ENCODE measurements at regions not wholly inside any gene's neighbourhood (a gene's known extent, or its start where the extent isn't known, plus 50 kb on each side); places are given as distances from the start of the nearest gene placed in this dataset.

DNA sequence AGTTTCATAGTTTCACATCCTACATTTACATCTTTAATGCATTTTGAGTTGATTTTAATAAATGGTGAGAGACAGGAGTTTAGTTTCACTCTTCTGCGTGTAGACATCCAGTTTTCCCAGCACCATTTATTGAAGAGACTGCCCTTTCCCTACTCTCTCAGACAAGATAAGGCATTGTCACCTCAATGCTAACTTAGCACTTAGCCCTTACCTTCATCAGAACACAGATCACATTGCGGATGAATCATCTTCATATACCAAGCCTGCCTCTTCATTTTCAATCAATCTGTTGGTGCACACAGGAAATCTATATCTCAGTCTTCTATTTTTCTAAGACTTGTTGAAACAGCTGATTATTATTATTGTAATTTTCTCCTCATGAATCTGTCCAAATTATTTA, 396.6 kb upstream of the NBEA start:
- Histone ChIP-seq H3K79me2 (ENCODE audit: insufficient read depth, low read length) (no peaks in the 10 kb centered on the region), H3K4me1 (ENCODE audit: control insufficient read depth in 1 of 2, insufficient read depth in 2 of 2, low read length in 2 of 2) (no peaks in the 10 kb centered on the region), H3K27me3 (ENCODE audit: insufficient read depth, low read length) (no peaks in the 10 kb centered on the region), H2AFZ (ENCODE audit: low read depth, low read length, poor library complexity, severe bottlenecking) (no peak overlapping the region), H3K36me3 (ENCODE audit: control insufficient read depth in 1 of 2, insufficient read depth in 2 of 2, low read length in 2 of 2) (no peaks in the 10 kb centered on the region), H3K9me2 (ENCODE audit: insufficient read depth) (no peaks in the 10 kb centered on the region), H3K9me3 (ENCODE audit: control insufficient read depth in 1 of 2, insufficient read depth in 1 of 2, low read depth in 1 of 2, low read length in 2 of 2) (no peaks in the 10 kb centered on the region), H3K4me3 (replicated peaks in 1 of 2; ENCODE audit: low read depth in 1 of 2, low read length in 2 of 2) (no peak overlapping the region), H3K27ac (ENCODE audit: low read depth, low read length) (no peak overlapping the region), H3K4me2 (ENCODE audit: low read length) (no peak overlapping the region), H3K9ac (ENCODE audit: low read length) (no peak overlapping the region), H4K20me1 (ENCODE audit: insufficient read depth) (no peaks in the 10 kb centered on the region)
- TF ChIP-seq CEBPB (IDR thresholded peaks at IDR 0.05; ENCODE audit: low read depth) (no peak), POLR2AphosphoS5 (IDR thresholded peaks at IDR 0.05; ENCODE audit: low read depth, low read length) (no peak), SIN3A (IDR thresholded peaks at IDR 0.05; ENCODE audit: low read depth) (no peak), YY1 (IDR thresholded peaks at IDR 0.05; ENCODE audit: extremely low read depth, insufficient replicate concordance, low read depth, low read length) (no peak), ZFX (IDR thresholded peaks at IDR 0.05) (no peak), JUND (IDR thresholded peaks at IDR 0.05) (no peak), SRF (IDR thresholded peaks at IDR 0.05; ENCODE audit: low read depth) (no peak)
- TF ChIP-seq, protein P1, sequence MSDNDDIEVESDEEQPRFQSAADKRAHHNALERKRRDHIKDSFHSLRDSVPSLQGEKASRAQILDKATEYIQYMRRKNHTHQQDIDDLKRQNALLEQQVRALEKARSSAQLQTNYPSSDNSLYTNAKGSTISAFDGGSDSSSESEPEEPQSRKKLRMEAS (IDR thresholded peaks at IDR 0.05), result no peak
- TF ChIP-seq, protein P2, sequence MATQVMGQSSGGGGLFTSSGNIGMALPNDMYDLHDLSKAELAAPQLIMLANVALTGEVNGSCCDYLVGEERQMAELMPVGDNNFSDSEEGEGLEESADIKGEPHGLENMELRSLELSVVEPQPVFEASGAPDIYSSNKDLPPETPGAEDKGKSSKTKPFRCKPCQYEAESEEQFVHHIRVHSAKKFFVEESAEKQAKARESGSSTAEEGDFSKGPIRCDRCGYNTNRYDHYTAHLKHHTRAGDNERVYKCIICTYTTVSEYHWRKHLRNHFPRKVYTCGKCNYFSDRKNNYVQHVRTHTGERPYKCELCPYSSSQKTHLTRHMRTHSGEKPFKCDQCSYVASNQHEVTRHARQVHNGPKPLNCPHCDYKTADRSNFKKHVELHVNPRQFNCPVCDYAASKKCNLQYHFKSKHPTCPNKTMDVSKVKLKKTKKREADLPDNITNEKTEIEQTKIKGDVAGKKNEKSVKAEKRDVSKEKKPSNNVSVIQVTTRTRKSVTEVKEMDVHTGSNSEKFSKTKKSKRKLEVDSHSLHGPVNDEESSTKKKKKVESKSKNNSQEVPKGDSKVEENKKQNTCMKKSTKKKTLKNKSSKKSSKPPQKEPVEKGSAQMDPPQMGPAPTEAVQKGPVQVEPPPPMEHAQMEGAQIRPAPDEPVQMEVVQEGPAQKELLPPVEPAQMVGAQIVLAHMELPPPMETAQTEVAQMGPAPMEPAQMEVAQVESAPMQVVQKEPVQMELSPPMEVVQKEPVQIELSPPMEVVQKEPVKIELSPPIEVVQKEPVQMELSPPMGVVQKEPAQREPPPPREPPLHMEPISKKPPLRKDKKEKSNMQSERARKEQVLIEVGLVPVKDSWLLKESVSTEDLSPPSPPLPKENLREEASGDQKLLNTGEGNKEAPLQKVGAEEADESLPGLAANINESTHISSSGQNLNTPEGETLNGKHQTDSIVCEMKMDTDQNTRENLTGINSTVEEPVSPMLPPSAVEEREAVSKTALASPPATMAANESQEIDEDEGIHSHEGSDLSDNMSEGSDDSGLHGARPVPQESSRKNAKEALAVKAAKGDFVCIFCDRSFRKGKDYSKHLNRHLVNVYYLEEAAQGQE (IDR thresholded peaks at IDR 0.05; ENCODE audit: low read depth), result no peak
- TF ChIP-seq, protein P3, sequence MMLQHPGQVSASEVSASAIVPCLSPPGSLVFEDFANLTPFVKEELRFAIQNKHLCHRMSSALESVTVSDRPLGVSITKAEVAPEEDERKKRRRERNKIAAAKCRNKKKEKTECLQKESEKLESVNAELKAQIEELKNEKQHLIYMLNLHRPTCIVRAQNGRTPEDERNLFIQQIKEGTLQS (IDR thresholded peaks at IDR 0.05), result no peak
- TF ChIP-seq, protein P4, sequence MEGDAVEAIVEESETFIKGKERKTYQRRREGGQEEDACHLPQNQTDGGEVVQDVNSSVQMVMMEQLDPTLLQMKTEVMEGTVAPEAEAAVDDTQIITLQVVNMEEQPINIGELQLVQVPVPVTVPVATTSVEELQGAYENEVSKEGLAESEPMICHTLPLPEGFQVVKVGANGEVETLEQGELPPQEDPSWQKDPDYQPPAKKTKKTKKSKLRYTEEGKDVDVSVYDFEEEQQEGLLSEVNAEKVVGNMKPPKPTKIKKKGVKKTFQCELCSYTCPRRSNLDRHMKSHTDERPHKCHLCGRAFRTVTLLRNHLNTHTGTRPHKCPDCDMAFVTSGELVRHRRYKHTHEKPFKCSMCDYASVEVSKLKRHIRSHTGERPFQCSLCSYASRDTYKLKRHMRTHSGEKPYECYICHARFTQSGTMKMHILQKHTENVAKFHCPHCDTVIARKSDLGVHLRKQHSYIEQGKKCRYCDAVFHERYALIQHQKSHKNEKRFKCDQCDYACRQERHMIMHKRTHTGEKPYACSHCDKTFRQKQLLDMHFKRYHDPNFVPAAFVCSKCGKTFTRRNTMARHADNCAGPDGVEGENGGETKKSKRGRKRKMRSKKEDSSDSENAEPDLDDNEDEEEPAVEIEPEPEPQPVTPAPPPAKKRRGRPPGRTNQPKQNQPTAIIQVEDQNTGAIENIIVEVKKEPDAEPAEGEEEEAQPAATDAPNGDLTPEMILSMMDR (IDR thresholded peaks at IDR 0.05 in 2 of 3, conservative IDR thresholded peaks at IDR 0.05 in 1 of 3; ENCODE audit: borderline replicate concordance in 1 of 3, insufficient read depth in 1 of 3, low read depth in 2 of 3, low read length in 2 of 3), result no peak
- CTCF ChIA-PET, result no interaction called here
- DNase-seq (ENCODE audit: low read depth, low spot score) (no peak), ATAC-seq (no peak)
- no TSS peak for BruUV-seq (replicated peaks)
- RAD21 ChIA-PET (ENCODE audit: low non-redundant PET in 1 of 2, low total read pairs in 2 of 2, uncharacterized antibody in 2 of 2, unreplicated experiment in 2 of 2), result no interaction called here
- intact Hi-C loops (cut with micrococcal nuclease), result no loop called here
- POLR2A ChIA-PET, result no interaction called here
